SK-N-SH treated with all-trans-retinoic acid at 6 μM for 48 hours (cell line): ENCODE measurements at regions not wholly inside any gene's neighbourhood (a gene's known extent, or its start where the extent isn't known, plus 50 kb on each side); places are given as distances from the start of the nearest gene placed in this dataset.

Experiments used
- ESRRG ChIP-seq: fragments of 250-450 bp; sonication (Bioruptor Pico); IDR thresholded peaks from 2 replicates; pipeline ENCODE4 v1.6.1; 2021; ENCODE audit warnings: mild to moderate bottlenecking
- PATZ1 ChIP-seq: fragments of 250-450 bp; sonication (Bioruptor Pico); IDR thresholded peaks from 2 replicates; pipeline ENCODE4 v1.8.0; 2020; ENCODE audit warnings: mild to moderate bottlenecking, moderate library complexity, borderline replicate concordance

- TF ChIP-seq PATZ1 (CRISPR knock-in tag) (no peak), ESRRG (CRISPR knock-in tag) (no peak)
Measured at GRCh38 chr2:236348976-236349375, 84.8 kb upstream of the ASB18 start.
